HG03565 (cell line): ENCODE measurements at regions not wholly inside any gene's neighbourhood (a gene's known extent, or its start where the extent isn't known, plus 50 kb on each side); places are given as distances from the start of the nearest gene placed in this dataset.

ENCODE experiments used
- ATAC-seq: cut with Tn5 transposase; IDR thresholded peaks from one replicate; pipeline ENCODE4 v1.9.1; 2021; ENCODE audit warnings: mild to moderate bottlenecking, moderate library complexity; ENCODE audit not compliant: unreplicated experiment

DNA sequence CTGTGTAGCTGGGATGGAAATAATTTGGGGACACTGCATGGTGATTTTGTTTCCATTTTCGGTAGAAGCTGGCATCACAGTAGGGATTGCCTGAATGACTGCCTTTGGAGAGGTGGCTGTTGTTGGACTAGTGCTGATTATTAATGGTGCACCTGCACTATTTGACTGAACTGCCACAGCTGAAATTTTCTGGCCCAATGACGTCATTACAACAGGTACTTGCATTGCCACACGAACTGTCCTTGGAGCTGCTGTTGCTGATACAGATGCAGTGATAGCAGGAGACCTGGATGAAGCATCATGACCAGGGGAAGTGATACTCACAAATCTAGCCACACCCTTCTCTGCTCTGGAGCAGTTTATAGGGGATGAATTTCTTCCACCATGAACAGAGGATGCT lies 95.6 kb upstream of the FOXC1 start:
- ATAC-seq = no peak

DNA sequence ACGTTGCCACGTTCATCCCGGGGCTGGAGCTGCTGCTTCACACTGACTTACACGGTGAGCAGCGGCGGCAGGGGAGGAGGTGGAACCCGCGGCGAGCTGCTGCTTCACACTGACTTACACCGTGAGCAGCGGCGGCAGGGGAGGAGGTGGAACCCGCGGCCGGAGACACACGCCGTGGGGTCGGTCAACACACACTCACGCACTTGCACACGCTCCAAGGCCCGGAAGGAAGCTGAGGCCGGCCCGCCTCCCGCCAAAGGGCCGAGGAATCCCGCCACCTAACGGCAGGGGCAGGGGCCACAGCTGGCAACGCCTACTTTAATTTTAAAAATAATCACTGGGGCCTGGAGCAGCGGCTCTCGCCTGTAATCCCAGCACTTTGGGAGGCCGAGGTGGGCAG lies 94.4 kb upstream of the FOXC1 start:
- no peak for ATAC-seq

DNA sequence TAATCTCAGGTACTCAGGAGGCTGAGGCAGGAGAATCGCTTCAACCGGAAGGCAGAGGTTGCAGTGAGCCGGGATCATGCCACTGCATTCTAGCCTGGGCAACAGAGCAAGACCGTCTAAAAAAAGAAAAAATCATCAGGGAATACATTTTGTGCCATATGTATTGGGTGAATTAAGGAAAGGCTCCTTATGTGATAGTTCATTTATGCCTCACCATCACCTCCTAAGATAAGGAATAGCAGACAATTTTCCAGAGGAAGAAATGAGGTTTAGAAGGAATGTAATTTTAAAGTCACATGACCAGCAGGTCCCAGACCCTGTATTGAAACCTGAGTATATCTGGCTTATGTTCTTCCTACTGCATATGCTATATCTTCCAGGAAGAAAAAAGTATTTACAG lies 93.9 kb upstream of the FOXC1 start:
- no peak for ATAC-seq

DNA sequence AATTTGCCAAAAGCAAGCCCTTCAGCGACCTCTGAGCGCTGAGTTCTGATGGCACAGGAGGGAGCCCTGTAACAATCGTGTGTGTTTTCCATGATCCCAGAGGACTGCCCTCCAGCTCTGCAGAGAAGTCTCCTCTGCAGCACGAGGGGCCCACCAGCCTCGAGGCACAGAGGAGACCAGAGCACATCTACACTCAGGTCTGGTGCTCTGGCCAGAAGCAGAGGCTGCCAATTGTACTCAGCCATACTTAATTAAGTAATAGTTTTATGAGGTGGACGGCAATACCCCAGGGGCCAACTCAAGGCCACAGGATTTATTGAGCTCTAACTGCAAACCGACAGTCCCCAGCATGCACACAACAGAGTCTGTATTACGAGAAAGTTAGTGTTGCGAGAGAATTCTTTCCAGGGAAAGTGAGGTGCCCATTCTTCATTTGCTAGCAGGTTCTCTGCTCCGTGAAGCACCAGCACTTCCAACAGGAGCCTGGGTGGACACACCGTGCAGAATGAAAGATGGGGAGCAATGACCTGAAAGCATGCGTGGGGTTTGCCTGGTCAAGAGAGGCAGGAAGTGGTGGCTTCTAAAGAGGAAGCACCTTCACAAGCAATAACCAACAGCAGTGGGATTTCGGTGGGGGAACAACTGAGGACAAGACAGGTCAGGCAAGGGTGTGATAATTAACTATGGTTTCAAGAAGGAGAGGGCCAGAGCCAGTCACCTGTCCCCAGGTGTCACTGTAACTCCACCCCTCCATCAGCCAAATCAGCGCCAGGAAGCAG lies 92.8 kb upstream of the FOXC1 start:
- ATAC-seq = no peak

DNA sequence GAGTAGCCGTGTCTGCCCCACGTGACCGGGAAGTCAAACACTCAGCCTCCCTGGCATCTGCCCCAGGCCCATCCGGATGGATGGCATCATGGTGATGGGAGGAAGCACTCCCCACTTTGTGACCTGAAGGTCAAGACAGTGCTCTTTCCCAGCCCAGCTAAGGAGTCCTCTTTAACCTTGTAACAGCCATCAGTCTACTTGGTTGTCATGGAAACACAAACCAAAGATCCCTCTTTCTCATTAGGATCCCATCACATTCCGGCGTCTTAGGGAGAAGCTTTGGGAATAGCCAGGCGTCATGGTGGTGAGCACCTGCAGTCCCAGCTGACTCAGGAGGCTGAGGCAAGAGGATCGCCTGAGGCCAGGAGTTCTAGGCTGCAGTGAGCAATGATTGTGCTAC lies 90.9 kb upstream of the FOXC1 start:
- ATAC-seq = no peak

DNA sequence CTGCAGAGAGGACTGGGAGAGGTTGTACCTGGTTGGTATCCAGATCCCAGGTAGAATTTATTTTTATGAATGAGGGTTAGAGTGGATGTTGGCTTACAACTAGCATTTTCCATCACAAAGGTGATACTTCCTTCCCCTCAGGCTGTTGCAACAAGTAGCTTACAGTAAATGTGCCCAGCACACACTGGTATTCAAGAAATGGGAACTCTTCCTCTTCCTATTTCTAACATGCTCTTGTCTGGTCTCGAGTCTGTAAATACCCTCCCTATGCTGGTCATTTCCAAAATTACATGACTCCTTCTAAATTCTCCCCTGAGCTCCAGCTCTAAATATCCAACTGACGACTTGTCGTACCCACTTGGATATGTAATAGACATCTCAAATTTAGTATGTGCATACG lies 90.1 kb upstream of the FOXC1 start:
- no peak for ATAC-seq

DNA sequence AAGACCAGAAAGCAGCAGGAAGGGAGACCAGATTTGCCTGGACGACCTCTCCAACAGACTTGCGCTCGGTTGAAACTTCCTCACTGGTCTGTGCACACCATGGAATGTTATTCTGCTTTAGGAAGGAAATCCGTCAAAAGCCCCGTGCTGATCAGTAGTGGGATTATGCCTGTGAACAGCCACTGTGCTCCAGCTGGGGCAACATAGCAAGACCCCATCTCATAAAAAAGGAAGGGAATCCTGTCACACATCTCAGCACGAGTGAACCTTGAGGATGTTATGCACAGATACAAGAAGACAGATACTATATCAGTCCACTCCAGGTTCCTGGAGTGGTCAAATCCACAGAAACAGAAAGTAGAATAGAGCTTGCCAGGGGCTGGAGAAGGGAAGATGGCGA lies 86.9 kb upstream of the FOXC1 start:
- no peak for ATAC-seq

DNA sequence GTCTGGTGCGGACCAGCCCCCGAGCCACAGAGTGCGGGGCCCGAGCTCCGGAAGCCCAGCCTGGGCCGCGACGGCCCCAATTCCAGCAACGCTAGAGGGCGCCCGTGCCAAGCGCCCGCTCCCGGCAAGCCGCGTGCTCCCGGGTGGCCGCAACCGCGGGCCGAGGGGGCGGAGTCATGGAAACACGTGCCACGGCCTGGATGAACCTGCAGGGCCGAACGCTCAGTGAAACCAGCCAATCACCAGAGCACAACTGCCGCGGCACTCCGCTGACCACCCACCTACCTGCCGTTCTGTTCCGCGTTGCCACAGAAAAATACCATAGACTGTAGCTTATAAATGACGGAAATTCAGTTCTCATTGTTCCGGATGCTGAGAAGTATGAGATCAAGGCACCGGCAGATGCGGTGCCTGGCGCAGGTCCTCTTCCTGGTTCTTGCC lies 85.7 kb upstream of the FOXC1 start:
- ATAC-seq = no peak

DNA sequence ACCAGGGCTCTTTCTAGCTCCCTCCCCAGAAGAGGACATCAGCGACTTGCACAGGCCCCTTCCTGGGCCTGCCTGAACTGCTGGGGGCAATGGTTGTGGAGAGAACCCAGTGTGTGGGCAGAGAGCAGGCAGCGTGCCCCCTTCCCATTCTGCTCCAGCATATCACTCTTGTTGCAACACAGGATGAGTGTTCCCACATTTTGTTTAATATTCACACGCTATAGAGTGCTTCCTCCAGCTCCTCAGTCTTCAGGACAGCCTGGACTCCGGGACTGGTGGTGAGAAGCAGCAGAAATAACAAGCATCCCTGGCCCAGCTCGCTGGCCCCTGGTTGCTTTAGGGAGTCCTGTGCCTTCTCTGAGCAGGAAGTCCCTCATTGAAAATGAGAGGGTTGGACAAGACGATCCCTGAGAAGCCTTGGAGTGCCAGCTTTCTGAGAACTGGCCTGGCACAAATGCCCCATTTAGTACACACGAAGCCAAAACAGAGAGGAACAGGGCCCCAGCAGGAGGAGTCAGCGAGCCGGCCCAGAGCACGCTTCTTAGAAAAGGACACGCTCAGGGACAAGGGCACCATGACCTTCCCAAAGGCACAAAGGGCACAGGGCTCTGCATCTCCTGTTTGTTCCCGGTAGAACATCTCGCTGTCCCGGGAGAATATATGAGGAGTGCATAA lies 84.2 kb upstream of the FOXC1 start:
- ATAC-seq = no peak

DNA sequence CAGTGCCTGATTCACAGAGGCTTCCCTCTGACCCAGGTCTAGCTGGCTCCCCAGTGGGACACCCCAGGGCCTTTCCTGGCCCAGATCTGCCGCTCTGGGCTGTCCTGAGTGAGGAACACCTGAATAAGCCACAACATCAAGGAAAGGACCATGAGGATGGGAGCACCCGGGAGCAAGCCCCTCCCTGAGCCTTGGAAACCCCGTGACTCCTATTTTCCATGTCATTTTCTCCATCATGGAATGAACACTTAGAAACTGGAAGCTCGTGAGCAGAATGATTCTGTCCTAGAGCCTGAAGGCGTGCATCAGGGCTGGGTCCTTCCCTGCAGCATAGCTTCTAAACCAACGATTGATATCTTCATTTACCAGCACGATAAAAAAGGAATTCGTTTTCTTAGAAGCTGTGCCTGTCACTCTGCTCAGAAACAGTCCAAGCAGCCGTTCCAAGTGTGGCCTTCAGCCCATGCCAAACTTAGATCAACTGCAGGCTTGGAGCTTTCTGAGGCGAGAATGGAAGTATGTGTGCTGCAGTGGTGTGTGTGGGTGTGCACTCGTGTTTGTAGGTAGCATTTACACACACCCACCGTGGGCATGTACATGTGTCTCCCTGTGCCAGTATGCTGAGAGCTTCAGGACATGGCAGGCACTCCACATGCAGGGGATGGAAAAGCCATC lies 83.2 kb upstream of the FOXC1 start:
- no peak for ATAC-seq

DNA sequence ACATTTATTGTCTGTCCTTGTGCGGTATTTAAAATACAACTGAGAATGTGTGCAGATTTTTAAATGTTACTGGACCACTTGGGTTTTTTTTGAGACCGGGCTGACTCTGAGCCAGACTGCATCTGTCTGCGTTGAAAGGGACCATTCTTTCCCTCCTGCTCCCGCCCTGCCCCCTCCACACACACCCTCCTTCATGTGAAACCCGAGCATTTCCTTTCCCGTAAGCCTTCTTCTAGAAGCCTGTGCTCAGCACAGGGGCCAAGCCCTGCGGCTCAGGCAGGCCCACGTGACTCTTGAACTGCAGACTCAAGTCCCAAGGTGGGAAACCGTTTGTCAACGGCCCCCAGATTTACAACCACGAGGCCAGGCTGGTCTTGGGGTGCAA lies 82.7 kb upstream of the FOXC1 start:
- ATAC-seq = no peak

DNA sequence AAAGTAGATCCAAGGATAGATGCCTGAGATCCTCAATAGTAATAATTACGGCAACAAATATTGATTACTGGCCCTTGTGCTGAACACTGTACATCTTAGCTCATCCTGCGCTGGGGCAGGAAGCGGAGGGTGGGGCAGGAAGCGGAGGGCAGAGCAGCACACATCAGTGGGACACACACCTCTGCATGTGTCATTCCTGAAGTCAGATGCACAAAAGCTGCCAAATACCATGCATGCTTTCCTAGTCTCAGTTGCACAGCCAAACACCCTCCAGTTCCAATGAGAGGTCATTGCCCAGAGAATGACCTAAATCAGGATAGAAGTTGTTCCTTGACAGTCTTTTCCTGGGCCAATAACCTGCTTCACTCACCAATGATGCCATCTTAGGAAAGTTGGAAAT lies 74.4 kb upstream of the FOXC1 start:
- ATAC-seq = no peak

DNA sequence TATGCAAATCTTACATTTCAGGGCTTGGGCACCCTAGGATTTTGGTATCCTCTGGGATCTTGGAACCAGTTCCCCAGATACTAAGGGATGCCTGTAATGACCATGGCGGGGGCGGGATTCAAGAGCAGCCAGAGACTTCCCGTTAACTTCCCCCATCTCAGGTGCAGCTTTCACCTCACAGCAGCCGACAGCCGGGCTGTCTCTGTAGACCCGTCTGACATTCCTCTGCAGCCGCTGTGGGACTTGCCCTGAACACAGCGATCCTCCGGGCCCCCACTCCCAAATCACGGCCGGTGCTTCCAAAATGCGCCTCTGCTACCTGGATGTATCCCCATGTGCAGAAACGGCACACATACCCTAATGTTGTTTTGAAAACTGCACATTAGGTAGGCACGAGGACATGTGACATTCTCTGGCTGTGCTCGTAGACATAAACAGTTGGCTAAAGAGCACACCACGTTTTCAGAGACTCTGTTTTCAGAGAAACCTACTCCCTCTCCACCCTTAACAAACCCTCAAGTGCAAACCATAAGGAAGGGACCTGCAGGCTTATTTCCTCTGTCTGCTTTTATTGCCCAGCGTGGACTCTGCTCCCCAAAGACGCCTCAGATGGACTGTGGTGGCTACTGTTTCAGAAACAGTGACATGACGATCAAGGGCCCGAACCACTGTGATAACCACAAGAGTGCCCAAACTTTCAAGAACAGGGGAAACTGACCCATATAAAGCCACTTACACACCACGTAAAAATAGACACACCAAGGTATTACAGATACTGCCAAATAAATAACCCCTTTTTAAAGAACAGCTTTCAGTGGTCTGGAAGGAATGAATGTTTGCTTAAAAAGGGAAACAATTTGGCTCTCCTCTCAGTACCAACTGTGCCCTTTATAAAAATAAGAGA lies 72.9 kb upstream of the FOXC1 start:
- ATAC-seq = no peak

DNA sequence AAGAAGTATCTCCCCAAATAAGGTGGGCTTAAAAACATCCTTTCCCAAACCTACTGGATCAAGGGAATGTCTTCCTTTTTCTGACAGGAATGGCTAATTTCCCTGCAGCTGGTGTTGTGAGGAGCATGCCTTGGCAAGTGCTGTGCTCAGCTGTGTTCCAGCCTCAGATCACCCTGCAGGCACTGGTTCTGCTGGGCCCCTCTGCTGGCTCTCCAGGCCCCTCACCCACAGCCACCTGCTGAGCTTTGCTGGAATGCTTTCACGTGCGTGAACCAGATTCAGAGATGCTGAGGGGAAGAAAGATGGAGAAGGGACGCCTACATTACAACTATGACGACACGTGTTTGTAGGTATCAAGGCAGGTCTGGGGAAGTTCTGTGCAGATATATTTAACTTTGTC lies 71.3 kb upstream of the FOXC1 start:
- no peak for ATAC-seq

DNA sequence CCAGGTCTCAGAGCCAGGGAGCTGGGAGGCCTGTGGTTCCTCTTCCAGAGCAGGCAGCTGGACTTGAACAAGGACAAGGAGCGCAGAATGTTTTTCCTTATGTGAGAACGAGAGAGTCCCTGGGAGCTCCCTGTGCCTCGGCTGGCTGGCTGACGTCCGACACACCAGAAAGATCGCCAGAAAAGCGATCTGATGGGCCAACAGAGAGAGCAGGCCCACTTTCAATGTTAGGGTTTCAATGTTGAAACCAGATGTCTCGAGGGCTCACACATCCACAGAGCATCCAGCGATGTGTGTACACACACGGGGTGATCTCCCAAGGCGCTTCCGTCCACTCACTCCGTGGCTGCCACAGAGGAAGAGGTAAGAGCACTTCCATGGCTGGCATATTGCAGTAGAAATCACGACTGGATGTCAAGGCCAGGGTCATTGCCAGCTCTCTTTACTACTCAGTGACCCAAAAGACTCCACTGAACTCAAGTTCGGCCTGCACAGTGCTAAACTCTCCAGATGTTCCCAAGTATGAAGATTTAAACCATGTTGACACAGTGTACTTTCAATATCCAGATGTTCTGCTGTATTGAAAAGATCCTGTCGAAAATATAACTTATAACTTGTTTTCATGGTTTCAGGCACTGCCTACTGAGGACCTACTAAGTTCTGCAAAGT lies 70.8 kb upstream of the FOXC1 start:
- ATAC-seq = no peak

DNA sequence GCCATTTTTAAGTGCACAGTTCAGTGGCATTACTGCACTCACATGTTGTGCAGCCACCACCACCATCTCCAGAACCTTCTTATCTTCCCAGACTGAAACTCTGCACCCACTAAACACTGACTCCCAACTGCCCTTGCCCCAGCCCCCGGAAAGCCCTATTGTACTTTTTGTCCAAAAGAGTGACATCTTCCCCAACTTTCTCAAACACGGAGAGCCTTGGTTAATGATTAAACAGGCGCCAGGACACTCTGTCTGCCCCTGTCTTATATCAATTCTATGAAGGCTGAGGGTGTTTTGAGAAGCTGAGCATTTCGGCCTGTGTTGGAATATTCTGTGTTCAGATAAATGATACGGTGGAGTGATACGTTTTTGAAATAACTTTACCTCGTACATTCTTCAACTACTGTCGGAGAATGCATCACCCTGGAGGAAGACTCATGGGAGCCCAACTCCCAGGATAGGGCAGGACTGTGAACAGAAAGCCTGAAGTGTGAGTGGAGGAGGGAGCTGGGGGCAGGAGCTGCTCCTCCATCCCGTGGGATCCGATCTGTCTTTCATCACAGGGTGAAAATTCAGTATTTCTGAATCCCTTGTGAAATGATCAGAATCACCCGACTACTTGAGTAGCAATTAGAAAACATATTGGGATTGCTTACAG lies 68.7 kb upstream of the FOXC1 start:
- ATAC-seq = no peak

DNA sequence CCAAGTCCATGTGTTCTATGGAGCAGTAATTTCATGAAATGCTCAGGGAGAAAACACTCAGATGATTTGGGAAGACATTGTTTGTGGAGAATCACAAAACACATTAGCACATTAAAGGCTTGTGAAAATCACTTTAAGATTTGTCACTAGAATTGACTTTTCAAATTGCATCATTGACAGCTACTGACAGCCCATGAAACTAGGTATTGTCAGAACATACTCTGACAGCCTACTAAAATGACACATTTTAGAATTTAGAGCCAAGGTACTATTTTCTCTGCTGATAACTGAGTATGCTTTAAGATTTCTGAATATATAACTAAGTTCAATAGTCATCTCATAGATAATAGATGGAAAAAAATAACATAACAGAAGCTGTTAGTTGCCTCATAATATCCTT lies 67.4 kb upstream of the FOXC1 start:
- ATAC-seq = no peak

DNA sequence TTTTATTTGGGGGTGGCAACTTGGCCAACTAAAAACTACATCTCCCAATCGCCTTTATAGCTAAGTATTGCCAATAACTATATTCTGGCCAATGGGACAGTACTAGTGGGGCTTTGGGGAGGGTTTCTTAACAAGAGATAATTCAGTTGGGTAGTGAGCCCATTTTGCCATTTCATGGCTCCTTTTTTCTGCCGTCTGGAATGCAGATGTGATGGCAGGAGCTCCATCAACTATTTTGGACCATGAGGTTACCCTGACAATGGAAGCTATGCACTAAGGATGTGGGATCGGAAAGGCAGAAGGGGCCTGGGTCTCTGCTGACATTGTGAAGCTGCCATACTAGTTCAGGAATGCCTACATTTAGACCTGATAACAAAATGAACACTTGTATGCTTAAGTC lies 67.0 kb upstream of the FOXC1 start:
- ATAC-seq = no peak

DNA sequence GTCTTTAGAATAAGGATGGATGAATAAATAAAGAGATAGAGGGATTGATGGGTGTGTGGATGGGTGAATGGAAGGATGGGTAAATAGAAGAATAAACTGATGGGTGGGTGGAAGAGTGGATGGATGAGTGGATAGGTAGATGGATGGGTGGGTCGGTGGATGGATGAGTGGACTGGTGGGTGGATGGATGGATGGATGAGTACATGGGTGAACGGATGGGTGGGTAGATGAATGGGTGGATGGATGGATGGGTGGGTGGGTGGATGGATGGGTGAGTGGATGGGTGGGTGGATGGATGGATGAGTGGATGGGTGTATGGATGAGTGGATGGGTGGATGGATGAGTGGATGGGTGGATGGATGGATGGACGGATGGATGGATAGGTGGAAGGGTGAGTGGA lies 65.7 kb upstream of the FOXC1 start:
- no peak for ATAC-seq

DNA sequence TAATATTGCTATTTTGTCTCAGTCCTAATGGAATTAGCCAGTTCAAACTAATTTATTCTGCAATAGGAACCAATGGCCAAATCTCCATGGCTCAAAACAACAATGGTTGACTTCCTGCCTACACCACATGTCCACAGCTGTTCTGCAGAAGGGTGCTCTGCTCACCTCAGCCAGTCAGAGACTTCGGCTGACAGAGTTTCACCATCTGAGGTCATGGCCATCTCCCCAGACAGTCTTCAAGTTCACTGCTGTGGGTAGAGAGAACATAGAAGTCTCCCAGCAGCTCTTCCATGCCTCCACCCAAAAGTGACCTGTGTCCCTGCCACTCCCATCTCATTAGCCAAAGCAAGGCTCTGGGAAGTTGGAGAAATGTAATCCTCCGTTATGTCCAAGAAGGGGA lies 65.1 kb upstream of the FOXC1 start:
- ATAC-seq = no peak
